Coronary artery (tissue), 2 donors: ENCODE measurements at regions not wholly inside any gene's neighbourhood (a gene's known extent, or its start where the extent isn't known, plus 50 kb on each side); places are given as distances from the start of the nearest gene placed in this dataset.
A peak's percentile ranks its signal among the peaks of the same experiment; 100 is the strongest.

Source experiments
- DNase-seq: peaks from one replicate; pipeline ENCODE4 v3.0.0-alpha.2; 2017; ENCODE audit warnings: low spot score
- H3K27ac ChIP-seq, 2 donors: fragments of 200-600 bp; sonication (generic); one replicate each; pipeline ENCODE4 v1.5.1; 2016 to 2019
- H3K4me3 ChIP-seq: fragments of 200-600 bp; sonication (generic); 2 replicates; pipeline ENCODE4 v1.5.1; 2016; ENCODE audit warnings: mild to moderate bottlenecking, moderate library complexity
- TF ChIP-seq, protein P1 (sequence below): fragments of 200-600 bp; sonication (generic); IDR thresholded peaks from one replicate; pipeline ENCODE4 v1.5.1; 2019; ENCODE audit warnings: antibody characterized with exemption

DNA sequence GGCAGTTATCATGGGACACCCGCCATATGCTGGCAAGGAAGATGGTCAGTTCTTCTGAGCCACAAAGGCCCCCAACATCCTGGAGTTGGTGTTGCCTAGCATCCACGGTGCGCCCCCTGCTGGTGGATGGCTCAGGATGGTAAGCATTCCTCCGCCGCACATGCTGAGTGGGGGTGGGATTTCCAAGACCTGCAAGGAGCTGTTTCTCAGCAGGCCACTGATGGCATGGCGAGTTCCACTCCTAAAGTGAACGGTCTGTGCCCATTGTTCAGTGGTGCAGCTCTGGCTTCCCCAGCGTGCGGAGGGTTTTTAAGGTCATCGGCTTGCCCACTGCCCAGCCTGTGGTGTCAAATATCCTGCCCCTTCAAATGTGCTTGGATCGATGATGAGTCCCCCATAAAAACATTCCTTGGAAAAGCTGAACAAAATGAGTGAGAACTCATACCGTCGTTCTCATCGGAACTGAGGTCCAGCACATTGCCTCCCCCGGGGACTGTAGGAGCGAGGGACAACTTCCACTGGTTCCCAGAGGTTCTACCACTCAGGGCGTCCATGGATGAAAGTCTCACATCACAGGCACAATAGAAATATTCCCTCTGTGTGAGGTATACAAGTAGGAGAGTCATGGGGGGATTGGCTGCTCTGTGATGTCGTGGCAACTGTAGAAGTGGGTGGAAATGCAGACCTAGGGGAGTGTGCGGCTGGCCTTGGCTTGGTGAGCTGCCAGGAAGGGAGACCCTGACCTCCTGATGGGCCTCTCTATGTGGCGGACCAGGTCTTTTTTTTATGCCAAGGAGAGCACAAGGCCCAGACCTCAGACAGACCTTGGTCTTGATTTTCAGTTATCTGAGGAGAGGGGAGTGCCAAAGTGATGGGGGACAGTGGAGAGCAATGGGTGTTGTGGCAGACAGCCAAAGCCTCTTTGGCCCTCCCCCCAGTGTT is 102.0 kb downstream of the SNRPN start:
- TF ChIP-seq, protein P1, sequence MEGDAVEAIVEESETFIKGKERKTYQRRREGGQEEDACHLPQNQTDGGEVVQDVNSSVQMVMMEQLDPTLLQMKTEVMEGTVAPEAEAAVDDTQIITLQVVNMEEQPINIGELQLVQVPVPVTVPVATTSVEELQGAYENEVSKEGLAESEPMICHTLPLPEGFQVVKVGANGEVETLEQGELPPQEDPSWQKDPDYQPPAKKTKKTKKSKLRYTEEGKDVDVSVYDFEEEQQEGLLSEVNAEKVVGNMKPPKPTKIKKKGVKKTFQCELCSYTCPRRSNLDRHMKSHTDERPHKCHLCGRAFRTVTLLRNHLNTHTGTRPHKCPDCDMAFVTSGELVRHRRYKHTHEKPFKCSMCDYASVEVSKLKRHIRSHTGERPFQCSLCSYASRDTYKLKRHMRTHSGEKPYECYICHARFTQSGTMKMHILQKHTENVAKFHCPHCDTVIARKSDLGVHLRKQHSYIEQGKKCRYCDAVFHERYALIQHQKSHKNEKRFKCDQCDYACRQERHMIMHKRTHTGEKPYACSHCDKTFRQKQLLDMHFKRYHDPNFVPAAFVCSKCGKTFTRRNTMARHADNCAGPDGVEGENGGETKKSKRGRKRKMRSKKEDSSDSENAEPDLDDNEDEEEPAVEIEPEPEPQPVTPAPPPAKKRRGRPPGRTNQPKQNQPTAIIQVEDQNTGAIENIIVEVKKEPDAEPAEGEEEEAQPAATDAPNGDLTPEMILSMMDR, result no peak
- no peak for DNase-seq
- peak overlapping the region; percentile 48 for H3K4me3 ChIP-seq

DNA sequence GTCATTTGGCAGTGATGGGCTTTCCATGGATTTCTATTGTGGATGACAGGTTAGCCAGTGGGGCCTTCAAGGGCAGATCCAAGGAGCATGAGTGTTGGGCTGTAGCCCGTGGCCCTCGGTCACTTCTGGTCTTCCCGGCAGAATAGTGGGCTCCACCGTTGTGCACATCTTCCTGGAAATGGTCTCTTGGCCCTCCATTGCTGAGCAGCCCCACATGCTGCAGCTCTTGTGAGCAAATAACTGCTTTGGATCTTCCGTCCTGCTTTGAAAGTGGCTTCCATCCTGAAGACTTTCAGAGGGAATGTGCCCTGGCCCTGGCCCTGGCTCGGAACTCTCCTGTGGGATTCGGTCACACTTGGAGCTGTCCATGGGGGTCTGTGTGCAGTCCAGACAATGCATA is 102.8 kb downstream of the SNRPN start:
- DNase-seq, result peak; percentile 35

More for the DNA sequence above, 102.0 kb downstream of the SNRPN start:
- no peak overlapping the region for H3K27ac ChIP-seq

DNA sequence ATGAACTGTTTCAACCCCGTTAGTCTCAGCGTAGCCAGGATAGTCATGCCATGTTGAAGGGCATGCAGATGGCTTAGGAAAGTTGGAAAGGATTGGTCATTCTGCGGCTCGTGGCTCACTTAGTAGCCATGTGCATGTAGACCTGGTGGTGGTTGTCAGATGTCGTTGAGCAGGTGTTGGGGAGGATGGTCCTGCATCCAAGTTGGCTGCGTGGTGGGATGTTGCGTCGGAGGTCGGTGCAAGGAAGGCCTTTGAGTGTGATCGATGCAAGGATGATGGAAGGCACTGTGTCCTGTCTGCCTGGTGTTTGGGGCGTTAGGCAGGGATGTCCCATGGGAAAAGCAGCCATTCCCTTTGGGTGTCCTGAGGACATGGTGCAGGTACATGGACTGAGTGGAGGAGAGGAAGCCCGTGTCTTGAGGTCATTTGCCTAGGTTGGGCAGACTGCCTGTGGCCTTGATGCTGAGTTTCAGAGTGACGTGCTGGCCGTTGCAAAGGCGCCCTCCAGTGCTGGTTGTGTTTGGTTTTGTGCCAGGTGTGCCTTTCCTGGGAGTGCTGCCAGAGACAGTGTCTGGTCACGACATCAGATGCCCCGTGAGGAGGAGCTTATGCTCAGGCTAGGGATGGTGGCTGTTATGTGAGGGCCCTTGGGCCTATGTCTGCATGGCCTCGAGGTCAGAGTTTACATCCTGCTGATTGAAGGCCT is 103.4 kb downstream of the SNRPN start:
- TF ChIP-seq, protein P1, result no peak
- no peak overlapping the region for H3K27ac ChIP-seq
- peak; percentile 45 for DNase-seq
- H3K4me3 ChIP-seq, result peak overlapping the region; percentile 48

More for the DNA sequence above, 102.8 kb downstream of the SNRPN start:
- Histone ChIP-seq H3K27ac (no peak overlapping the region), H3K4me3 (peak overlapping the region; percentile 48)
- TF ChIP-seq, protein P1, result no peak

- H3K27ac ChIP-seq, result no peak overlapping the region
- peak; percentile 55 for DNase-seq
- TF ChIP-seq, protein P1, result no peak
- H3K4me3 ChIP-seq, result peak overlapping the region; percentile 49
These were observed 105.1 kb downstream of the SNRPN start for GRCh38 chr15:25059698-25060471.

DNA sequence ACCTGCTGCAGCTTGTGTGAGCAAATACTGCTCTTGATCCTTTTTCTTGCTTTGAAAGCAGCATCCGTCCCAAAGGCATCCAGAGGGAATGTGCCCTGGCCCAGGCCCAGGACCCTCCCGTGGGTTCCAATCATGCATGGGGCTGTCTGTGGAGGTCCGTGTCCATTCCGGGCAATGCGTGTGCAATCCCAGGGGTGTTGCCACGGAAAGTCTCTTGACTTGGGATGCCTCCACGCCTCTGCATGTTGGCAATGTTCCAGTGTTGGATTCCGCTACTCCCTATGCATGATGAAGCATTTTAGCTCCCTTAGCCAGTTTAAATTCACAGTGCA is 105.7 kb downstream of the SNRPN start:
- H3K27ac ChIP-seq, result no peak overlapping the region
- no peak for DNase-seq
- TF ChIP-seq, protein P1, result no peak
- H3K4me3 ChIP-seq, result peak overlapping the region; percentile 49

- Histone ChIP-seq H3K27ac (no peak overlapping the region), H3K4me3 (peak overlapping the region; percentile 49)
- DNase-seq, result peak; percentile 16
- TF ChIP-seq, protein P1, result no peak
These were observed 106.3 kb downstream of the SNRPN start for GRCh38 chr15:25060996-25061620.
